GM12872 (cell line): ENCODE measurements at regions not wholly inside any gene's neighbourhood (a gene's known extent, or its start where the extent isn't known, plus 50 kb on each side); places are given as distances from the start of the nearest gene placed in this dataset.

Experiments used
- TF ChIP-seq, protein P1 (sequence below): IDR thresholded peaks from 3 replicates; pipeline ENCODE4 v1.5.1; 2011; ENCODE audit warnings: low read depth, mild to moderate bottlenecking, low read length, moderate library complexity; ENCODE audit not compliant: insufficient read depth

DNA sequence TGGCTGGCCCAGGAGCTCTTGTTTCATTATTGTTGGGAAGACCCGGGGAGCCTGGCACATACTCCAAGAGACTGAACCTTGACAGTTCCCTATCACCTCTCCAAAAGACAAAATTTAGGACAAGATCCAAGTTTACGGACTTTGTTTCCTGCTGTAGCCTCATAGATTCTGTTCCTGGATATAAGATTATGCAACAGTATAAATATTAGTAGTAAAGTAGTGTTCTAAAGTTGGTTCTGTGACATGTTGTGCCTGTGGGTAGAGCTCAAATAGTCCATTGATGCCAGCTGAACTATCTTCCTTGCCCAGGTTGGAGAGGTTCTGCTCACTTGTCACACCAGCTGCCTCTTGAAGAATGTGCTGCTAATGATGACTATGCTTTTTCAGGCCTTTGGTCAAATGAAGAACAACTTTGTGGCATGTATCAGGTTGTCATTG, 430.2 kb downstream of the DMAC1 start:
- TF ChIP-seq, protein P1, sequence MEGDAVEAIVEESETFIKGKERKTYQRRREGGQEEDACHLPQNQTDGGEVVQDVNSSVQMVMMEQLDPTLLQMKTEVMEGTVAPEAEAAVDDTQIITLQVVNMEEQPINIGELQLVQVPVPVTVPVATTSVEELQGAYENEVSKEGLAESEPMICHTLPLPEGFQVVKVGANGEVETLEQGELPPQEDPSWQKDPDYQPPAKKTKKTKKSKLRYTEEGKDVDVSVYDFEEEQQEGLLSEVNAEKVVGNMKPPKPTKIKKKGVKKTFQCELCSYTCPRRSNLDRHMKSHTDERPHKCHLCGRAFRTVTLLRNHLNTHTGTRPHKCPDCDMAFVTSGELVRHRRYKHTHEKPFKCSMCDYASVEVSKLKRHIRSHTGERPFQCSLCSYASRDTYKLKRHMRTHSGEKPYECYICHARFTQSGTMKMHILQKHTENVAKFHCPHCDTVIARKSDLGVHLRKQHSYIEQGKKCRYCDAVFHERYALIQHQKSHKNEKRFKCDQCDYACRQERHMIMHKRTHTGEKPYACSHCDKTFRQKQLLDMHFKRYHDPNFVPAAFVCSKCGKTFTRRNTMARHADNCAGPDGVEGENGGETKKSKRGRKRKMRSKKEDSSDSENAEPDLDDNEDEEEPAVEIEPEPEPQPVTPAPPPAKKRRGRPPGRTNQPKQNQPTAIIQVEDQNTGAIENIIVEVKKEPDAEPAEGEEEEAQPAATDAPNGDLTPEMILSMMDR = no peak

DNA sequence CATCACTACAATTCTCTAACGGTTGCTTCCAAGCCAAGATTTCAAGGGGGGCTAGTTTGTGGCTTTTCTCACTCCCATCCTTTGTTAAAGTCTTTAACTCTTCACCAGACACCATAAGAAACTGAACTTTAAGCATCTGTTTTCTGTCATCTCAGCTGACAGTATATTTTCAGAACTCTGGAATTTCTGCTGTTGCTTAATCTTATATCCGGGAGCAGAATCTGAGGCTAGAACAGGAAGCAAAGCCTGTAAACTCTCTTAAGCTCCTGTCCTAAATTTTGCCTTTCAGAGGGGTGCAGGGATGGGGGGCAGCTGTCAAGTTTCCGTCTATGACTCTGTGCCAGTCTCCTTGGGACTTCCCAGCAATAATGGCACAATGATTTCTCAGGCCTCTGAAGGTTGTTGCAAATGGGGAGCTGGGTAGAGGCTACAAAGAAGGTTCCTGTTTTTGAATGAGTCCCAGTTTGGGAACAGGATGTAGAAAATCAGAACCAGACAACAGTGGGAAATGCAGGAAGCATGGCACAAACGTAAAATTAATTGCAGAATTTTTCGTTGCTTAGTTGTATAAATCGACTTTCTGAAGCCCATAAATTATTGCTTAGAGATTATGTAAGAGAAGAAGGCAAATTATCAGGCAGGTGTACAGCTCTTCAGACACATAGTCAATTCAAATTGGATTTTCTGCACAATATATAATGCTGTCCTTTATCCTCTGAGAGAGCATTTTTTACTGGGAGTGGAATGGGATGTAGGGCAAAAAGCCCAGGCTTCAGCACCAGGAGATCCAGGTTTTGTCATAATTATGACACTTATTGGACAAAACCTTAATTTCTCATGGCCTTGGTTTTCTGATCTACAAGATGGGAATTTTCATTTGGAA, 430.9 kb downstream of the DMAC1 start:
- TF ChIP-seq, protein P1 = no peak

DNA sequence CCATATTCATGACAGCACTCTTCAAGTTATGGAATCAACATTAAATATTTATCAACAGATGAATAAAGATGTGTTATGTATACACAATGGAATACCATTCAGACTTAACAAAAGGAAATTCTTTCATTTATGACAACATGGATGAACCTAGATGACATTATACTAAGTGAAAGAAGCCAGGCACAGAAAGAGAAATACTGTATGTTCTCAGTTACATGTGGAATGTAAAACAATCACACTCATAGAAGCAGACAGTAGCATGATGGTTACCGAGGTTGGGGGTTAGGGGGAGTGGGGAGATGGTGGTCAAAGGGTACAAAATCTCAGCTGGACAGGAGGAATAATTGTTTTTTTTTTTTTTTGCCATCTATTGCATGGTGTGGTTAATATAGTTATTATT, 431.9 kb downstream of the DMAC1 start:
- TF ChIP-seq, protein P1 = no peak

DNA sequence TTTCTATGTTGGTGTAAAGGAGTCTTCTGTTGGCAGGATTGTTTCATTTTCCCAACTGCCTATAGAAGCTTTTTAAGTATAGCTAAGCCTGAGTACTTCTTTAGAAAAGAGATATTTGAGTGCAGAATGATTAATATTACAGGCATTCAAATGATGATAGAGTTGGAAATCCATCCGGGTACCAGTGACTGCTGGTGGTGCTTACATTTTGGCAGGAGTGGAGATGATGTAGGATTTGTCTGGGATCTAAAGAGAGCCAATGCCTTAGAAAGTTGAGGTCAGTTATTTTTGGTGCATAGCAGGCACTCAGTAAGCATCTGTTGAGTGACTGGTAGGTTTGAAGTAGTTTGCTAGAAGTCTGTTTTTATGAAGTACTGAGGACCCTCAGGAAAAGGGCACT, 433.5 kb downstream of the DMAC1 start:
- TF ChIP-seq, protein P1 = no peak

DNA sequence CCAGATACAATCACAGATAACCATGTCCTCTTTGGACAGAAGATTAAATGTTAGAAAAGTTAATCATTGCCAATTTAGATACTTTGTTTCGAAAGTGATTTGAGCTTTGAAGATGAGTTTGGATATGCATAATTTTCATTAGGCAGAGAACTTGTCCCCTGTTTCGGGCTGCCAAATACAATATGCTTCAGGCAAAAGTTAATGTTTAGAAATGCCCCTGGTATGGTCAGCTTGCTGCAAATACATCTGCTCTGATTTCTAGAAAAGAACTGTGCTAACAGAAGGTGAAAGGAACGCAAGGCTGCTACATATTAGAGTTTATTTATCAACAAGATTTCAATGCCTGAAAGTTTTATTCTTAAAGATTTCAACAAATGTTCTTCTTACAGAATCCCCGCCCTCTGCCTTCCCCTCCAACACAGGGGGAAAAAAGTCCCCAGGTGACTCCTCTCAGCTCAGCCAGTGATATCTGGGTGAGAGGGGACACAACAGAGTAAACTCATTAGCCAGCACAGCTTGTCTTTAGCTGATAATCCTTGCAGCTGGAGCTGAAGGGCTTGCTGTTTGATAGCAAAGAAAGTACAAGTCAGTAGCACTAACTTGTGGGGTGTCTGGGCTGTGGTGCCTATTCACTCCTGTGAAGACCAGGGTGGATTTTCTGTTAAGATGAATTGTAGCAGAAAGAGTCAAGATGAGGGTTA, 435.7 kb downstream of the DMAC1 start:
- TF ChIP-seq, protein P1 = no peak

DNA sequence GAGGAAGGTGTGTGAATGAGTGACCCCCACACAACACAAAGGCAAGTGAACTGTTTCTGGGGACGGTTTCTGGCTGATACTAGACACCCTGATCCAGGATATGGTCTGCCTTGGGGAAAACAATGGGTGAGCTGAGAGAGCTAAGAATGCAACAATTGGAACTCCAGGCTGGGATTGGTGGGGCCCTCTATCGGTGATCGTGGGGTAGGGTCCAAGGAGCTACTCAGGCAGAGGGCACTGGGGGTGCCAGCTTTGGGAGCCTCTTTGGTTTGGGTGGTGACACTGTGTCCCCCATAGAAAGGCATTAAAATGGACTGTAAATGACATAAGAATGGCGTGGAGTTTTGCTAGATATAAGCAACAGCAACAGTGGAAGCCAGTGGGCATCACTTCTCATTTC, 439.1 kb downstream of the DMAC1 start:
- TF ChIP-seq, protein P1 = peak; percentile 31; the same call in 2 of the 3 replicates

DNA sequence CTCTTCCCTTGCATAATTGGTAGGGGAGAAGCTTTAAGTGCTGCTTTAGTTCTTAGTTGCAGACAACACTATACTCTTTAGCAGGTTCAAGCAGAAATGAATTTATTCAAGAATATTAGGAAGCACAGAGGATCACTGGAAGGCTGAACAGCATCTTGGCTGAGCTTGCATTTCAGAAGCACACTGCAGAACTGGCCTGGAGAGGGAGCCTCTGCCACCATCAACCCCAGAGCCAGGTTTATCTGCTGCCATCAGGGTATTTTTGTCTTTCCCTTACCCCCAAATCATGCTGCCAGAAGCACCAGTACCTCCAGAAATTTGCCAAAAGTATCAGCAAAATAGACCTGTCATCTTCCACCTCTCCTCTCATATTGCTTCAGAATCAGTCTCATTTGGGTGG, 440.7 kb downstream of the DMAC1 start:
- TF ChIP-seq, protein P1 = 0 out of 3 replicates have a peak, but pooled peaks have one; percentile 18
